ENCODE measurements at regions not wholly inside any gene's neighbourhood (a gene's known extent, or its start where the extent isn't known, plus 50 kb on each side); places are given as distances from the start of the nearest gene placed in this dataset.
A peak's percentile ranks its signal among the peaks of the same experiment; 100 is the strongest.

GRCh38 chr11:134481933-134482527 is 70.0 kb upstream of the B3GAT1 start:
- BruUV-seq (replicated peaks), result no TSS peak
- DNase-seq (ENCODE audit: low spot score) (no peak), ATAC-seq (no peak), FAIRE-seq (no peak)
- H3K9me3 ChIP-seq (ENCODE audit: low read length), result no peaks in the 10 kb centered on the region
- in situ Hi-C loops (cut with HindIII; ENCODE audit: extremely low pct_ligation_motif_present, low pct_unique_long_range_greater_than_20kb) (no loop called here), intact Hi-C loops (cut with micrococcal nuclease; ENCODE audit: unreplicated experiment) (no loop called here)
- H3K4me2 ChIP-seq (ENCODE audit: low read depth, low read length), result no peak overlapping the region
- WGBS (ENCODE audit: low lambda C conversion rate), result 23% methylated on average over 4 of the region's 4 CpGs
- H3K4me3 ChIP-seq (replicated peaks in 1 of 3; ENCODE audit: insufficient read depth in 1 of 3, low read depth in 2 of 3, low read length in 3 of 3), result no peak overlapping the region
- H3K4me1 ChIP-seq (ENCODE audit: insufficient read depth, low read length), result no peaks in the 10 kb centered on the region
- H3K27ac ChIP-seq (ENCODE audit: extremely low read length, insufficient read depth, low read length), result no peak overlapping the region
- no peaks in the 10 kb centered on the region for H3K36me3 ChIP-seq (replicated peaks in 1 of 2; ENCODE audit: control insufficient read depth in 1 of 2, insufficient read depth in 2 of 2, low read length in 2 of 2)
- CTCF ChIA-PET (ENCODE audit: low intra/inter-chr PET ratio, low total read pairs), result no interaction called here
- H4K20me1 ChIP-seq (ENCODE audit: insufficient read depth, low read length), result no peaks in the 10 kb centered on the region
- no peak overlapping the region for H3K9ac ChIP-seq (ENCODE audit: insufficient read depth, low read depth, low read length)
- no peaks in the 10 kb centered on the region for H3K79me2 ChIP-seq (ENCODE audit: insufficient read depth, low read length)
- TF ChIP-seq, protein P1, sequence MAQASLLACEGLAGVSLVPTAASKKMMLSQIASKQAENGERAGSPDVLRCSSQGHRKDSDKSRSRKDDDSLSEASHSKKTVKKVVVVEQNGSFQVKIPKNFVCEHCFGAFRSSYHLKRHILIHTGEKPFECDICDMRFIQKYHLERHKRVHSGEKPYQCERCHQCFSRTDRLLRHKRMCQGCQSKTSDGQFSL (CRISPR knock-in tag; IDR thresholded peaks at IDR 0.05), result no peak
- TF ChIP-seq ZBTB42 (CRISPR knock-in tag; IDR thresholded peaks at IDR 0.05) (no peak), ZNF674 (CRISPR knock-in tag; IDR thresholded peaks at IDR 0.05; ENCODE audit: low read depth) (no peak), ZNF234 (CRISPR knock-in tag; conservative IDR thresholded peaks at IDR 0.05) (no peak), MYNN (CRISPR knock-in tag; IDR thresholded peaks at IDR 0.05; ENCODE audit: low read depth) (no peak), THYN1 (CRISPR knock-in tag; IDR thresholded peaks at IDR 0.05; ENCODE audit: borderline replicate concordance, low read depth) (no peak), ZNF614 (CRISPR knock-in tag; IDR thresholded peaks at IDR 0.05; ENCODE audit: borderline replicate concordance) (no peak), DNMT3B (CRISPR knock-in tag; conservative IDR thresholded peaks at IDR 0.05) (no peak), HNRNPLL (IDR thresholded peaks at IDR 0.05; ENCODE audit: low read depth, low read length, poor library complexity, severe bottlenecking) (no peak)
- POLR2A ChIA-PET, result no interaction called here
- H3K27me3 ChIP-seq (ENCODE audit: control insufficient read depth in 1 of 2, insufficient read depth in 2 of 2, low read length in 2 of 2), result peaks cover 1 to 3% of the 10 kb centered on the region in 2 experiments; a peak in 2 of 5 replicates
- H2AFZ ChIP-seq (ENCODE audit: low read length), result no peak overlapping the region

DNA sequence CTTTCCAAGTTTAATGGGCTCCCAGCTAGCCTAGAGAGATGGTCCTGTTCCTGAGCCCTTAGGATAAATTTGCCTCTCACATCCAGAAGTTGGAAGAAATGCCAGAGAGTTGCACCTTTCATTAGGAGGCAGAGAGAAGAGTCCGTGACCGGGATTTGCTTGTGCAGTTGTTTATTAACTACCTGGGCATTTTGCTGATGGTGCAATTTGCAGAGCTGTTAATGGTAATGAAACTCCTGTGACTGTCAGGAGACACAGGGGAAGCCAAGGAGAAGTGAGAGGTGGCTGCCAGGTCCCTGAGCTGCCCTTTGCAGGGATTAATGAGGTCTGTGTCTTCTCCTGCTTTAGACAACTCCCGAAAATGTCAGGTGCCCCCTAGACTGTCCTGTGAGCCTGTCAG is 69.1 kb upstream of the B3GAT1 start:
- ChIA-PET POLR2A (no interaction called here), CTCF (ENCODE audit: low intra/inter-chr PET ratio, low total read pairs) (no interaction called here)
- no peaks in the 10 kb centered on the region for H3K79me2 ChIP-seq (ENCODE audit: insufficient read depth, low read length)
- ATAC-seq (no peak), FAIRE-seq (no peak), DNase-seq (ENCODE audit: low spot score) (no peak)
- peaks cover 1 to 3% of the 10 kb centered on the region in 2 experiments; a peak in 2 of 5 replicates for H3K27me3 ChIP-seq (ENCODE audit: control insufficient read depth in 1 of 2, insufficient read depth in 2 of 2, low read length in 2 of 2)
- no peak overlapping the region for H2AFZ ChIP-seq (ENCODE audit: low read length)
- WGBS (ENCODE audit: low lambda C conversion rate), result 0% methylated on average over 2 of the region's 3 CpGs
- no peak overlapping the region for H3K4me2 ChIP-seq (ENCODE audit: low read depth, low read length)
- H3K4me1 ChIP-seq (ENCODE audit: insufficient read depth, low read length), result no peaks in the 10 kb centered on the region
- no peaks in the 10 kb centered on the region for H3K9me3 ChIP-seq (ENCODE audit: low read length)
- no peak overlapping the region for H3K9ac ChIP-seq (ENCODE audit: insufficient read depth, low read depth, low read length)
- H3K27ac ChIP-seq (ENCODE audit: extremely low read length, insufficient read depth, low read length), result no peak overlapping the region
- BruUV-seq (replicated peaks), result no TSS peak
- no peaks in the 10 kb centered on the region for H3K36me3 ChIP-seq (replicated peaks in 1 of 2; ENCODE audit: control insufficient read depth in 1 of 2, insufficient read depth in 2 of 2, low read length in 2 of 2)
- intact Hi-C loops (cut with micrococcal nuclease; ENCODE audit: unreplicated experiment), result no loop called here
- in situ Hi-C loops (cut with HindIII; ENCODE audit: extremely low pct_ligation_motif_present, low pct_unique_long_range_greater_than_20kb), result no loop called here
- peaks cover 3% of the 10 kb centered on the region; the same call in 1 of the 2 replicates for H4K20me1 ChIP-seq (ENCODE audit: insufficient read depth, low read length)
- no peak overlapping the region for H3K4me3 ChIP-seq (replicated peaks in 1 of 3; ENCODE audit: insufficient read depth in 1 of 3, low read depth in 2 of 3, low read length in 3 of 3)
- TF ChIP-seq, protein P2, sequence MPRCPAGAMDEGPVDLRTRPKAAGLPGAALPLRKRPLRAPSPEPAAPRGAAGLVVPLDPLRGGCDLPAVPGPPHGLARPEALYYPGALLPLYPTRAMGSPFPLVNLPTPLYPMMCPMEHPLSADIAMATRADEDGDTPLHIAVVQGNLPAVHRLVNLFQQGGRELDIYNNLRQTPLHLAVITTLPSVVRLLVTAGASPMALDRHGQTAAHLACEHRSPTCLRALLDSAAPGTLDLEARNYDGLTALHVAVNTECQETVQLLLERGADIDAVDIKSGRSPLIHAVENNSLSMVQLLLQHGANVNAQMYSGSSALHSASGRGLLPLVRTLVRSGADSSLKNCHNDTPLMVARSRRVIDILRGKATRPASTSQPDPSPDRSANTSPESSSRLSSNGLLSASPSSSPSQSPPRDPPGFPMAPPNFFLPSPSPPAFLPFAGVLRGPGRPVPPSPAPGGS (CRISPR knock-in tag; IDR thresholded peaks at IDR 0.05), result no peak
- peak; percentile 94 for TF ChIP-seq MAFF (IDR thresholded peaks at IDR 0.05; ENCODE audit: low read depth, low read length)
- no peak for TF ChIP-seq KDM5B (CRISPR knock-in tag; IDR thresholded peaks at IDR 0.05; ENCODE audit: borderline replicate concordance)
- no peak for TF ChIP-seq ZBTB1 (CRISPR knock-in tag; IDR thresholded peaks at IDR 0.05; ENCODE audit: borderline replicate concordance)
- TF ChIP-seq KDM5A (IDR thresholded peaks at IDR 0.05; ENCODE audit: borderline replicate concordance, low read length), result no peak
